BLaER1 (cell line): ENCODE measurements at regions not wholly inside any gene's neighbourhood (a gene's known extent, or its start where the extent isn't known, plus 50 kb on each side); places are given as distances from the start of the nearest gene placed in this dataset.
"Not testable (repeated sequence)": the region's sequence is repeated elsewhere in the genome, so short reads cannot be mapped to it uniquely, and the experiment has no call there.

Experiments used
- H3K27ac ChIP-seq: shearing (Covaris generic); formaldehyde crosslinking; 2 replicates; pipeline ENCODE4 v1.8.1; 2022
- H3K27me3 ChIP-seq: shearing (Covaris generic); formaldehyde crosslinking; 2 replicates; pipeline ENCODE4 v1.8.1; 2022
- H3K36me3 ChIP-seq: shearing (Covaris generic); formaldehyde crosslinking; 2 replicates; pipeline ENCODE4 v1.8.1; 2022
- H3K4me1 ChIP-seq: shearing (Covaris generic); formaldehyde crosslinking; 2 replicates; pipeline ENCODE4 v1.8.1; 2022
- H3K4me2 ChIP-seq: shearing (Covaris generic); formaldehyde crosslinking; 2 replicates; pipeline ENCODE4 v1.8.1; 2022
- H3K4me3 ChIP-seq: shearing (Covaris generic); formaldehyde crosslinking; 2 replicates; pipeline ENCODE4 v1.8.1; 2022
- H3K9ac ChIP-seq: shearing (Covaris generic); formaldehyde crosslinking; 2 replicates; pipeline ENCODE4 v1.8.1; 2022
- H3K9me3 ChIP-seq: shearing (Covaris generic); formaldehyde crosslinking; 2 replicates; pipeline ENCODE4 v1.8.1; 2022
- H4K20me1 ChIP-seq: shearing (Covaris generic); formaldehyde crosslinking; 2 replicates; pipeline ENCODE4 v1.8.1; 2022
- Cebpa-rat ChIP-seq: shearing (Covaris generic); IDR thresholded peaks from 2 replicates; pipeline ENCODE4 v1.8.1; 2022

DNA sequence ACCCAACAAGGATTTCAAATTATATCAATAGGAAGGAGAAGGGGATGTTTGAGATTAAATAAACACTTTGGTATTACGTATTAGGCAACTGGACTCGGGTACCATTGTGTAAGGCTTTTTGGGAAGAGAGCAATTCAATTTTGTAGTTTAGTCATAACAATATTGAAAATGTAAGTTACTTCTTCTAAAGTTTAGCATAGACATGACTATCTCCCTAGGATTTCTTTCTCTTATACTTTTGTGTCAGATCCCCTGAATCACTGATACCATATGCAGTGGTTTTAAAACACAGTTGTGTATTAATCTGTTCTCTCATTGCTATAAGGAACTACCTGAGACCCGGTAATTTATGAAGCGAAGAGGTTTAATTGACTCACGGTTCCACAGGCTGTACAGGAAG lies 123.8 kb upstream of the FAM9C start:
- Histone ChIP-seq H3K4me2 (no peak overlapping the region), H3K27me3 (0 out of 2 replicates have a peak, but pooled peaks cover 3% of the 10 kb centered on the region), H3K9ac (no peak overlapping the region), H4K20me1 (no peaks in the 10 kb centered on the region), H3K4me3 (no peak overlapping the region), H3K4me1 (peaks cover 9% of the 10 kb centered on the region), H3K36me3 (no peaks in the 10 kb centered on the region), H3K27ac (no peak overlapping the region), H3K9me3 (peaks cover 15% of the 10 kb centered on the region)
- no peak for TF ChIP-seq Cebpa-rat

DNA sequence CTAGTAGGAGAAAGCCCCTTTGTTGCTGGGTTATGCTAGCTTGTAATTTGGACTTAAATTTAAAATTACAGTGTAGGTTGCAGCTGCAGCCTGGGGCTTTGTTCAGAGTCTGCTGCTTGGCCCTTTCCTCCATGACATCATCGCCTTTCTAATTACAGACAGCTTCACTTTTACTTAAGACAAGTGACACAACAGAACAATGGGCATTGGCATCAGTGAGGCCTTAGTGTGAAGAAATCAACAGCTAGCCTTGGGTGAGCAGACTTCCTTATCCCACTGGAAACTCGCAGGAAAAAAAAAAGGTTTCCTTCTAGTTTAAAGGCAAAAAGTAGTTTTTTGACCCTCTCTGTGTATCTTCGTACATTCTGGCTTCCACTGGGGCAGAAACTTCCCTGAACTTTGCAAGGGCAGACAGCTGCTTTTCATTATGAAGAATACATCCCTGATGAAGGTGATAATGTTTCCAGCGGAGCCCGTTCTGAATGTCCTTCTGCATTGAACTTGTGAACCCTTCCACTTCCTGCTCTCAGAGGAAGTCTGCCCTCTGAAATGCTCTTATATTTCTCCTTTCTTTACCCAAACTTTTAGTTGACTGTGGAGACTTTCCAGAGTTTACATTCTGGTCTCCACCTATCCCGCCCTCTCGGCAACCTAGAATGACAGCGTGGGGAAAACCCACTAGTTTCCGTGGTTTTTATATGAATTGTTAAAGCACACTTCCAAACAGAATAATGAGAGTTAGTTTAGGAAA lies 123.2 kb upstream of the FAM9C start:
- peaks cover 15% of the 10 kb centered on the region for H3K9me3 ChIP-seq
- no peak overlapping the region for H3K27ac ChIP-seq
- H3K36me3 ChIP-seq = no peaks in the 10 kb centered on the region
- peaks cover 3% of the 10 kb centered on the region; the same call in 1 of the 2 replicates for H3K27me3 ChIP-seq
- no peak for TF ChIP-seq Cebpa-rat
- no peaks in the 10 kb centered on the region for H4K20me1 ChIP-seq
- peak overlapping the region; percentile 12 for H3K4me2 ChIP-seq
- H3K4me1 ChIP-seq = peaks cover 9% of the 10 kb centered on the region
- H3K9ac ChIP-seq = no peak overlapping the region
- no peak overlapping the region for H3K4me3 ChIP-seq

DNA sequence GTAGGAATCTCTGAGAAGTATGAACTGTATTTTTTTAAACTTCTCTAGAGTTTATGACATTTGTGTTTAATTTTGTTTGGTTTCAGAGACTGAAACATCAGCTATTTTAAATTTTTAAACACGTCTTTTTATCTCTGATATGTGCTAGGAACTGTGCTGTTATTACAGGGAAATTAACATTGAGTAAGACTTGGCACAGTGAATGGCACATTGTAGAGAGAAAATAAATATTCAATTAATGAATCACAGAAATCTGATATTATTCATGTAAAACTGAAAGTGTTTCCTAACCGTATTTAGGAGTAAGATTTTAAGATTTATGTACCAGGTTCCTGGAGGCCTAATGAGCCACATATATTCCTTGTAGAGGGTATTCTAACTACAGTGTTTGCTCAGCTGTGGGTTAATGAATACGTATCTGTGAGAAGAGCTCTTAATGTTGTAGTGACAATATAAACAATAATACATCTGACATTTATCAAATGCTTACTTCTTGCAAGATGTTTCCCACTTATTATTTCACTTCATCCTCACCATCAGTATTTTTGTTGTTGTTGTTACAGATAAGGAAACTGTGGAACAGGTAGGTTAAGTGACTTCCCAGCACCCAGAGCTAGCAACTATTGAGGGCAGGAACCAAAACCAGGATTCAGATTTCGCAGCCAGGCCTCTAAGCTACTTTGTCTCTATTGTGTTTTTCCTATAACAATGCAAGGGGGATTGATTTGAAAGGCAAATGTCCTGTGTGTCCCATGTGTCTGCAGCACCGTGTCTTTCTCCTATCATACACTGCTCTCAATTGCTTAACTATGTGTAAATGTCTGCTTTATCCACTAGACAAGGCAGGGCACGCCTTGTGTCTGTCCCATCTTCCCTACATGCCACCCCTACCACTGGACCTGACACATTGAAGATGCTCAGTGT lies 121.1 kb upstream of the FAM9C start:
- peaks cover 15% of the 10 kb centered on the region for H3K9me3 ChIP-seq
- H3K4me2 ChIP-seq = no peak overlapping the region
- H3K9ac ChIP-seq = no peak overlapping the region
- no peak overlapping the region for H3K4me3 ChIP-seq
- H4K20me1 ChIP-seq = no peaks in the 10 kb centered on the region
- H3K4me1 ChIP-seq = peaks cover 9% of the 10 kb centered on the region
- H3K36me3 ChIP-seq = no peaks in the 10 kb centered on the region
- H3K27ac ChIP-seq = no peak overlapping the region
- H3K27me3 ChIP-seq = peaks cover 3% of the 10 kb centered on the region; the same call in 1 of the 2 replicates
- TF ChIP-seq Cebpa-rat = no peak

DNA sequence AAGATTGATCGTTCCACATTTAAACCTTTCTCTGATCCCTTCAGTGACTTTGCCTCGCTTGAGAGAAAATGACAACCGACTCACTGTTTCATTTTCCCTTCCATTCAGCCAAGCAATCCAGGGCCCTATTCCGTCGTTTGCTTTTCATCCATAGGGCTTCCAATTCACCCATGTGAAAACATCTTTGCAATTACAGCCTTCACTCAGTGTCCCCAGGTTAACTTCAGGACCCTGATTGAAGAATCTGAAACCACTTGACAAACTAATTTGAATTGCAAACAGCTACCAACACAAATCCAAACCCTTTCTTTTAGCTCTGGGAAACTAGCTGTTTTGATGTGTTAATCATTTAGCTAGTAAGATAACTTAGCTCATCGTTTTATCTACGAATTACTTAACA lies 120.2 kb upstream of the FAM9C start:
- TF ChIP-seq Cebpa-rat = no peak
- Histone ChIP-seq H3K9ac (no peak overlapping the region), H3K4me2 (no peak overlapping the region), H3K27ac (no peak overlapping the region), H3K4me3 (no peak overlapping the region), H3K4me1 (peaks cover 9% of the 10 kb centered on the region), H3K9me3 (peaks cover 9% of the 10 kb centered on the region), H3K27me3 (peaks cover 3% of the 10 kb centered on the region; the same call in 1 of the 2 replicates), H3K36me3 (no peaks in the 10 kb centered on the region), H4K20me1 (no peaks in the 10 kb centered on the region)

DNA sequence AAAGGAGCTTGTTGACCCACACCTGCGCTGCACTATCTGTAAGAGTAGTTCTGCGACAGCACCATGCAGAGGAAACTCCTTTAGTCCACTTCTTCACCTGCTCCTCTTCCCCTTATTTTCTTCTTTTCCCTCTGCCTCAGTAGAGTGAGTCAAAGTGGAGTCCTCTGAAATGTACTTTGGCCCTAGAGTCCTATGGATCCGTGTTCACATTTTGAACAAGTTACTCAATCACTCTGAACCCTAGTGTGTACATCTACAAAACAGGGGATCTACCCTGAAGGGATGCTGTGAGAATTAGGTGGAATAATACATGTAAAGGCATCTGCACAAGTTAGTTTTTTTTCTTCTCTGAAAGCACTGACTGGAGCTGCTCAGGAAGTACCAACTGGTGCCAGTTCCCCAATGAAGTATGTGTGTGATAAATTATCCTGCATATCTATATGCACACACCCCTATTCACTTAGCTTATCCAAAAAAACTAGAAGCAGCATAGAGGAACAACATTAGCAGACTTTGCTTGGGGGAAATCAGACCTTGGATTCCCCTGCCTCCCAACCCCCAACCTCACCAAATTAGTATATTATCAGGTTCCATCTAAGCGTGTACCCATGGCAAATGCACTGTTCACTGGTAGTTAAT lies 118.5 kb upstream of the FAM9C start:
- Histone ChIP-seq H3K27ac (no peak overlapping the region), H4K20me1 (no peaks in the 10 kb centered on the region), H3K4me2 (no peak overlapping the region), H3K4me3 (no peak overlapping the region), H3K9ac (no peak overlapping the region), H3K4me1 (peaks cover 7% of the 10 kb centered on the region), H3K36me3 (no peaks in the 10 kb centered on the region), H3K27me3 (peaks cover 3% of the 10 kb centered on the region; the same call in 1 of the 2 replicates), H3K9me3 (no peaks in the 10 kb centered on the region)
- no peak for TF ChIP-seq Cebpa-rat

DNA sequence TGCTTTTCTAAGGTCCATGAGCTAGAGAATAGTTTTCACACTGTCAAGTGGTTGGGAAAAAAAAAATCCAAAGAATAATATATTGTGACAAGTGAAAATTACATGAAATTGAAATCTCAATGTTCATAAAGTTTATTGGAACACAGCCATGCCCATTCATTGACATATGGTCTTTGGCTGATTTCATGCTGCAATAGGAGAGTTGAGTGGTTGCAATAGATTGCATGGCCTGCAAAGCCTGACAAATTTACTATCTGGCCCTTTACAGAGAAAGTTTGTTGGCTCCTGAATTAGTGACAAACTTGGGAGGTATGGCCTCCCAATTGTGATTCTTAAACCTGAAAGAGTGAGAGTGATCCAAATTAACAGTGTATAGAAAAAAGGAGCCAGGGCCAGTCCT lies 115.5 kb upstream of the FAM9C start:
- TF ChIP-seq Cebpa-rat = no peak
- H3K27ac ChIP-seq = no peak overlapping the region
- no peak overlapping the region for H3K4me3 ChIP-seq

DNA sequence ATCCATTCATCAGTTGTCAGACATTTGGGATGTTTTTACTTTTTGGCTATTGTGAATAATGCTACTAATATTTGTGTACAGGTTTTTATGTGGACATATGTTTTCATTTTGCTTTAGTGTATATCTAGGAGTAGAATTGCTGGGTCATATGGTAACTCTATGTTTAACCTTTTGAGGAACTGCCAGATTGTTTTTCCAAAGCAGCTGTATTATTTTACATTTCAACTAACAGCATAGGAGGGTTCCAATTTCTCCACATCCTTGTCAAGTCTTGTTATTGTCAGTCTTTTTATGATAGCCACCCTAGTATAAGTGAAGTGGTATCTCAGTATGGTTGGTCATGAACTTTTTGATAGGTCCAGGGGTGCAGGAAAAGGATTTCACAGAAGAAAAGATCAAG lies 114.5 kb upstream of the FAM9C start:
- TF ChIP-seq Cebpa-rat = no peak

More for the DNA sequence above, 115.5 kb upstream of the FAM9C start:
- H3K27me3 ChIP-seq = no peaks in the 10 kb centered on the region; the same call in 1 of the 2 replicates
- no peak overlapping the region for H3K4me2 ChIP-seq
- H3K4me1 ChIP-seq = no peaks in the 10 kb centered on the region
- H3K9me3 ChIP-seq = peaks cover 5% of the 10 kb centered on the region
- H4K20me1 ChIP-seq = no peaks in the 10 kb centered on the region
- H3K9ac ChIP-seq = no peak overlapping the region
- H3K36me3 ChIP-seq = no peaks in the 10 kb centered on the region

DNA sequence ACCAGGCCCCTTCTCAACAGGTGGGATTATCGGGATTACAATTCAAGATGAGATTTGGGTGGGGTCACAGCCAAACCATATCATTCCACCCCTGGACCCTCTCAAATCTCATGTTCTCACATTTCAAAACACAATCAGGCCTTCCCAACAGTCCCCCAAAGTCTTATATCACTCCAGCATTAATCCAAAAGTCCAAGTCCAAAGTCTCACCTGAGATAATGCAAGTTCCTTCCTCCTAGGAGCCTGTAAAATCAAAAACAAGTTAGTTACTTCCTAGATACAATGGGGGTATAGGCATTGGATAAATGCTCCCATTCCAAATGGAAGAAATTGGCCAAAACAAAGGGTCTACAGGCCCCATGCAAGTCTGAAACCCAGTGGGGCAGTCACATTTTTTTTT lies 111.1 kb upstream of the FAM9C start:
- peaks cover 31% of the 10 kb centered on the region for H3K9me3 ChIP-seq
- not testable (repeated sequence) for H3K4me1 ChIP-seq, H3K4me3 ChIP-seq, H3K27ac ChIP-seq, H3K27me3 ChIP-seq, H3K4me2 ChIP-seq, H4K20me1 ChIP-seq, H3K9ac ChIP-seq, H3K36me3 ChIP-seq

More for the DNA sequence above, 114.5 kb upstream of the FAM9C start:
- Histone ChIP-seq H3K9me3 (peaks cover 9% of the 10 kb centered on the region), H3K36me3 (no peaks in the 10 kb centered on the region), H3K27me3 (no peaks in the 10 kb centered on the region; the same call in 1 of the 2 replicates), H3K4me2 (no peak overlapping the region), H4K20me1 (no peaks in the 10 kb centered on the region), H3K4me1 (no peaks in the 10 kb centered on the region), H3K4me3 (no peak overlapping the region), H3K9ac (no peak overlapping the region), H3K27ac (no peak overlapping the region)

DNA sequence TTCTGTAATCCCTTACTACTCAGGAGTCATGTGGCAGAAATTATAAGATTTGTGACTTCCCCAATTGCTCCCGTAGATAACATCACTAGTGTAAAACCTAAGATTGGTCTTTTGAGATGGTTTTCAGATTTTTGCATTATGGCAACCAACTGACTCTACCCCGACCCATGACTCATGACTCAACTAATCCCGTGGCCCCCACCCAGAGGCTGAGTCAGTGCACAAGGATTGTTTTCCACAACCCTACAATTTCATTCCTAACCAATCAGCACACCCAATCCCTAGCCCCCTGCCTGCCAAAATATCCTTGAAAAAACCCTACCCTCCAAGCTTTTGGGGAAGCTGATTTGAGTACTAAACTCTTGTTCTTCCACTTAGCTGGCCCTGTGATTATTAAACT lies 109.4 kb upstream of the FAM9C start:
- Histone ChIP-seq H4K20me1 (no peaks in the 10 kb centered on the region), H3K4me3 (no peak overlapping the region), H3K27ac (no peak overlapping the region), H3K36me3 (no peaks in the 10 kb centered on the region), H3K4me2 (no peak overlapping the region), H3K9ac (no peak overlapping the region), H3K9me3 (peaks cover 31% of the 10 kb centered on the region), H3K4me1 (no peaks in the 10 kb centered on the region), H3K27me3 (no peaks in the 10 kb centered on the region)
- no peak for TF ChIP-seq Cebpa-rat
